CD8-positive, alpha-beta memory T cell (primary cell): ENCODE measurements at regions not wholly inside any gene's neighbourhood (a gene's known extent, or its start where the extent isn't known, plus 50 kb on each side); places are given as distances from the start of the nearest gene placed in this dataset.

ENCODE experiments used
- CTCF ChIA-PET: fragments of 350-600 bp; sonication (Branson Sonifier 250); formaldehyde crosslinking; loops from one replicate; lab custom pipeline; 2021; ENCODE audit warnings: antibody characterized with exemption; lab: Charles Lee
- POLR2A ChIA-PET: fragments of 350-600 bp; sonication (Branson Sonifier 250); formaldehyde crosslinking; loops from one replicate; lab custom pipeline; 2021; ENCODE audit warnings: antibody characterized with exemption; lab: Charles Lee
- DNase-seq, 5 donors: peaks; one replicate each; pipeline versions ENCODE4 v3.0.0 to v3.0.0-alpha.2; 2020 to 2022; ENCODE audit warnings: mixed read lengths in 1 of 5
- H3K27ac ChIP-seq: one replicate; pipeline ENCODE4 v1.7.0; 2013; ENCODE audit warnings: low read depth, mild to moderate bottlenecking, low read length, moderate library complexity
- H3K27me3 ChIP-seq: 2 replicates; pipeline ENCODE4 v1.7.0; 2013; ENCODE audit warnings: low read length, mild to moderate bottlenecking; ENCODE audit not compliant: insufficient read depth, poor library complexity, severe bottlenecking
- H3K36me3 ChIP-seq: 2 replicates; pipeline ENCODE4 v1.7.0; 2013; ENCODE audit warnings: mild to moderate bottlenecking, low read length, moderate library complexity; ENCODE audit not compliant: insufficient read depth
- H3K4me1 ChIP-seq: 2 replicates; pipeline ENCODE4 v1.7.0; 2013; ENCODE audit warnings: mild to moderate bottlenecking, low read length, moderate library complexity; ENCODE audit not compliant: insufficient read depth
- H3K4me3 ChIP-seq: 2 replicates; pipeline ENCODE4 v1.7.0; 2013; ENCODE audit warnings: mild to moderate bottlenecking, low read length
- H3K9me3 ChIP-seq: 2 replicates; pipeline ENCODE4 v1.7.0; 2013; ENCODE audit warnings: mild to moderate bottlenecking, low read length
- H3K27ac Mint-ChIP-seq, 8 donors: one replicate each; pipeline ENCODE4 v1.8.0; 2020 to 2021; ENCODE audit warnings: mixed read lengths in 8 of 8, mild to moderate bottlenecking in 6 of 8, inconsistent platforms in 3 of 8, moderate library complexity in 3 of 8
- H3K27me3 Mint-ChIP-seq, 2 donors: one replicate each; pipeline ENCODE4 v1.8.0; 2020 to 2021; ENCODE audit warnings: mixed read lengths in 2 of 2, mild to moderate bottlenecking in 1 of 2, moderate library complexity in 1 of 2
- H3K36me3 Mint-ChIP-seq, 3 donors: one replicate each; pipeline ENCODE4 v1.8.0; 2020 to 2021; ENCODE audit warnings: mixed read lengths in 3 of 3, inconsistent platforms in 1 of 3, mild to moderate bottlenecking in 1 of 3
- H3K4me1 Mint-ChIP-seq, 3 donors: one replicate each; pipeline ENCODE4 v1.8.0; 2020 to 2021; ENCODE audit warnings: mixed read lengths in 3 of 3, inconsistent platforms in 1 of 3, mild to moderate bottlenecking in 1 of 3
- H3K4me3 Mint-ChIP-seq, 7 donors: one replicate each; pipeline ENCODE4 v1.8.0; 2020 to 2021; ENCODE audit warnings: mixed read lengths in 7 of 7, mild to moderate bottlenecking in 6 of 7, moderate library complexity in 4 of 7, inconsistent platforms in 2 of 7
- H3K9me3 Mint-ChIP-seq, 5 donors: one replicate each; pipeline ENCODE4 v1.8.0; 2020 to 2022; ENCODE audit warnings: mixed read lengths in 5 of 5, mild to moderate bottlenecking in 3 of 5, moderate library complexity in 2 of 5, inconsistent platforms in 1 of 5

- ChIA-PET CTCF (no interaction called here), POLR2A (no interaction called here)
- no peaks in the 10 kb centered on the region for H3K4me1 ChIP-seq
- peaks cover 28 to 59% of the 10 kb centered on the region in 2 donors for H3K27me3 Mint-ChIP-seq
- H3K9me3 Mint-ChIP-seq, result peaks cover 11 to 21% (median 18%) of the 10 kb centered on the region in 5 donors
- no peak overlapping the region for H3K27ac Mint-ChIP-seq
- peaks cover 0 to 43% (median 0%) of the 10 kb centered on the region in 3 donors for H3K36me3 Mint-ChIP-seq
- H3K27me3 ChIP-seq, result no peaks in the 10 kb centered on the region
- no peak overlapping the region for H3K4me3 ChIP-seq
- H3K4me3 Mint-ChIP-seq, result no peak overlapping the region
- no peak for DNase-seq
- H3K4me1 Mint-ChIP-seq, result peaks cover 0 to 4% (median 2%) of the 10 kb centered on the region in 3 donors
- H3K9me3 ChIP-seq, result no peaks in the 10 kb centered on the region
- H3K36me3 ChIP-seq, result no peaks in the 10 kb centered on the region
- no peak overlapping the region for H3K27ac ChIP-seq
Measured at GRCh38 chr14:97196336-97196735, 399.2 kb downstream of the VRK1 start.

- peaks cover 0 to 40% (median 0%) of the 10 kb centered on the region in 3 donors for H3K36me3 Mint-ChIP-seq
- H3K36me3 ChIP-seq, result no peaks in the 10 kb centered on the region
- peak in 1 of 5 donors; percentile 49 for DNase-seq
Measured at GRCh38 chr14:97198813-97199212, 401.6 kb downstream of the VRK1 start.

GRCh38 chr14:97200245-97200644 is 403.1 kb downstream of the VRK1 start:
- peaks cover 22 to 54% of the 10 kb centered on the region in 2 donors for H3K27me3 Mint-ChIP-seq
- H3K4me3 ChIP-seq, result no peak overlapping the region
- H3K9me3 Mint-ChIP-seq, result peaks cover 7 to 12% (median 10%) of the 10 kb centered on the region in 5 donors
- POLR2A ChIA-PET, result no interaction called here
- peaks cover 0 to 4% (median 2%) of the 10 kb centered on the region in 3 donors for H3K4me1 Mint-ChIP-seq
- DNase-seq, result no peak
- no peaks in the 10 kb centered on the region for H3K36me3 ChIP-seq
- no peak overlapping the region for H3K4me3 Mint-ChIP-seq
- no peaks in the 10 kb centered on the region for H3K4me1 ChIP-seq
- H3K27ac ChIP-seq, result no peak overlapping the region
- H3K27me3 ChIP-seq, result no peaks in the 10 kb centered on the region
- CTCF ChIA-PET, result no interaction called here
- peak overlapping the region in 1 of 8 donors; percentile 33 for H3K27ac Mint-ChIP-seq
- H3K9me3 ChIP-seq, result no peaks in the 10 kb centered on the region
- peaks cover 0 to 33% (median 0%) of the 10 kb centered on the region in 3 donors for H3K36me3 Mint-ChIP-seq

More at GRCh38 chr14:97198813-97199212, 401.6 kb downstream of the VRK1 start:
- Histone ChIP-seq H3K4me1 (no peaks in the 10 kb centered on the region), H3K9me3 (no peaks in the 10 kb centered on the region), H3K4me3 (no peak overlapping the region), H3K27me3 (no peaks in the 10 kb centered on the region), H3K27ac (no peak overlapping the region)
- ChIA-PET POLR2A (no interaction called here), CTCF (no interaction called here)
- Mint-ChIP-seq H3K27me3 (peaks cover 27 to 59% of the 10 kb centered on the region in 2 donors), H3K4me3 (no peak overlapping the region), H3K27ac (no peak overlapping the region), H3K9me3 (peaks cover 11 to 21% (median 18%) of the 10 kb centered on the region in 5 donors), H3K4me1 (peaks cover 0 to 4% (median 2%) of the 10 kb centered on the region in 3 donors)

- H3K36me3 ChIP-seq, result no peaks in the 10 kb centered on the region
- no peak for DNase-seq
- Mint-ChIP-seq H3K9me3 (peaks cover 0 to 2% (median 0%) of the 10 kb centered on the region in 5 donors), H3K27ac (no peak overlapping the region), H3K36me3 (peaks cover 0 to 11% (median 0%) of the 10 kb centered on the region in 3 donors), H3K4me3 (no peak overlapping the region), H3K27me3 (peaks cover 7 to 25% of the 10 kb centered on the region in 2 donors), H3K4me1 (no peaks in the 10 kb centered on the region)
- H3K4me1 ChIP-seq, result no peaks in the 10 kb centered on the region
- H3K4me3 ChIP-seq, result no peak overlapping the region
- H3K27ac ChIP-seq, result no peak overlapping the region
- POLR2A ChIA-PET, result interaction anchor here (0.6 kb wide), 1 partner anchor 169 kb away, joined by 3 read pairs; no protein-coding TSS in a partner anchor
- no peaks in the 10 kb centered on the region for H3K27me3 ChIP-seq
- CTCF ChIA-PET, result no interaction called here
- H3K9me3 ChIP-seq, result no peaks in the 10 kb centered on the region
Measured at GRCh38 chr14:97206916-97207315, 409.7 kb downstream of the VRK1 start.

- peaks cover 0 to 6% of the 10 kb centered on the region in 2 donors for H3K27me3 Mint-ChIP-seq
- ChIA-PET POLR2A (interaction anchor here (0.7 kb wide), 1 partner anchor 748 kb away, joined by 5 read pairs; no protein-coding TSS in a partner anchor), CTCF (no interaction called here)
- Histone ChIP-seq H3K27me3 (no peaks in the 10 kb centered on the region), H3K27ac (no peak overlapping the region), H3K4me1 (no peaks in the 10 kb centered on the region), H3K4me3 (no peak overlapping the region), H3K9me3 (no peaks in the 10 kb centered on the region), H3K36me3 (no peaks in the 10 kb centered on the region)
- no peak overlapping the region for H3K27ac Mint-ChIP-seq
- no peaks in the 10 kb centered on the region for H3K9me3 Mint-ChIP-seq
- no peaks in the 10 kb centered on the region for H3K36me3 Mint-ChIP-seq
- peaks cover 0 to 4% (median 4%) of the 10 kb centered on the region in 3 donors for H3K4me1 Mint-ChIP-seq
- no peak overlapping the region for H3K4me3 Mint-ChIP-seq
- no peak for DNase-seq
Measured at GRCh38 chr14:97210202-97210601, 413.0 kb downstream of the VRK1 start.

GRCh38 chr14:97212399-97212798 is 415.2 kb downstream of the VRK1 start:
- H3K27me3 Mint-ChIP-seq, result peaks cover 0 to 6% of the 10 kb centered on the region in 2 donors
- H3K27me3 ChIP-seq, result no peaks in the 10 kb centered on the region
- CTCF ChIA-PET, result no interaction called here
- H3K27ac ChIP-seq, result no peak overlapping the region
- H3K36me3 Mint-ChIP-seq, result no peaks in the 10 kb centered on the region
- H3K4me1 ChIP-seq, result no peaks in the 10 kb centered on the region
- H3K27ac Mint-ChIP-seq, result peak overlapping the region in 1 of 8 donors; percentile 43
- H3K9me3 ChIP-seq, result no peaks in the 10 kb centered on the region
- H3K4me1 Mint-ChIP-seq, result peaks cover 7 to 10% (median 9%) of the 10 kb centered on the region in 3 donors
- no peaks in the 10 kb centered on the region for H3K36me3 ChIP-seq
- POLR2A ChIA-PET, result no interaction called here
- no peak overlapping the region for H3K4me3 ChIP-seq
- no peaks in the 10 kb centered on the region for H3K9me3 Mint-ChIP-seq
- no peak for DNase-seq
- no peak overlapping the region for H3K4me3 Mint-ChIP-seq

GRCh38 chr14:97213720-97214119 is 416.5 kb downstream of the VRK1 start:
- Histone ChIP-seq H3K4me3 (no peak overlapping the region), H3K4me1 (no peaks in the 10 kb centered on the region), H3K27ac (no peak overlapping the region), H3K36me3 (no peaks in the 10 kb centered on the region), H3K9me3 (no peaks in the 10 kb centered on the region), H3K27me3 (no peaks in the 10 kb centered on the region)
- Mint-ChIP-seq H3K9me3 (no peaks in the 10 kb centered on the region), H3K36me3 (no peaks in the 10 kb centered on the region), H3K27me3 (peaks cover 0 to 6% of the 10 kb centered on the region in 2 donors), H3K27ac (no peak overlapping the region), H3K4me3 (no peak overlapping the region), H3K4me1 (peaks cover 17 to 21% (median 17%) of the 10 kb centered on the region in 3 donors)
- CTCF ChIA-PET, result no interaction called here
- no peak for DNase-seq
- POLR2A ChIA-PET, result interaction anchor here (0.6 kb wide), 1 partner anchor 84 kb away, joined by 10 read pairs; no protein-coding TSS in a partner anchor

GRCh38 chr14:97215263-97215969 is 418.2 kb downstream of the VRK1 start:
- H3K4me3 ChIP-seq, result no peak overlapping the region
- no peaks in the 10 kb centered on the region for H3K9me3 ChIP-seq
- no peak overlapping the region for H3K4me3 Mint-ChIP-seq
- H3K4me1 Mint-ChIP-seq, result peaks cover 27 to 31% (median 27%) of the 10 kb centered on the region in 3 donors
- DNase-seq, result no peak
- H3K27me3 ChIP-seq, result peaks cover 4% of the 10 kb centered on the region
- H3K27me3 Mint-ChIP-seq, result peaks cover 3 to 12% of the 10 kb centered on the region in 2 donors
- POLR2A ChIA-PET, result no interaction called here
- H3K36me3 ChIP-seq, result no peaks in the 10 kb centered on the region
- peak overlapping the region in 1 of 8 donors; percentile 82 for H3K27ac Mint-ChIP-seq
- H3K9me3 Mint-ChIP-seq, result no peaks in the 10 kb centered on the region
- H3K36me3 Mint-ChIP-seq, result no peaks in the 10 kb centered on the region
- peaks cover 9% of the 10 kb centered on the region for H3K4me1 ChIP-seq
- no peak overlapping the region for H3K27ac ChIP-seq
- CTCF ChIA-PET, result interaction anchor here (1.0 kb wide), 1 partner anchor 20 kb away, joined by 3 read pairs; no protein-coding TSS in a partner anchor
